A549 (cell line): ENCODE measurements at regions not wholly inside any gene's neighbourhood (a gene's known extent, or its start where the extent isn't known, plus 50 kb on each side); places are given as distances from the start of the nearest gene placed in this dataset.
"Not testable (repeated sequence)": the region's sequence is repeated elsewhere in the genome, so short reads cannot be mapped to it uniquely, and the experiment has no call there.

Experiments
- ATAC-seq, 2 experiments: fragments of 200-7000 bp in 1 of 2; fragments of >200 bp in 1 of 2; cut with Nextera tagmentation in 1 of 2; cut with Tn5 transposase in 1 of 2; 3 replicates each; pipeline versions ENCODE4 v1.8.0 to v1.9.1; 2018 to 2020; ENCODE audit warnings: mild to moderate bottlenecking in 1 of 2, moderate library complexity in 1 of 2
- CTCF ChIA-PET: fragments of 300-600 bp; sonication (Branson Sonifier 250); formaldehyde crosslinking; extraction: SDS; loops from one replicate; lab custom pipeline; 2021; ENCODE audit warnings: antibody characterized with exemption, inconsistent platforms; lab: Yijun Ruan, JAX
- POLR2A ChIA-PET: fragments of 350-600 bp; formaldehyde crosslinking; extraction: SDS; loops from one replicate; lab custom pipeline; 2021; ENCODE audit warnings: antibody characterized with exemption, inconsistent platforms; lab: Yijun Ruan, JAX
- DNase-seq, 2 experiments: peaks; one replicate each; pipeline versions ENCODE4 v3.0.0 to v3.0.0-alpha.2; 2011 to 2016; ENCODE audit warnings: low read depth in 1 of 2, low spot score in 1 of 2
- FAIRE-seq: peaks from 2 replicates; lab custom pipeline; 2011; peaks lifted over from hg19 to GRCh38; lab: Jason Lieb, UNC
- H3K27ac ChIP-seq, 2 experiments: fragments of >200 bp; sonication (Bioruptor Twin); formaldehyde crosslinking; 3 replicates each; pipeline ENCODE4 v1.5.1; 2016 to 2017
- H3K4me1 ChIP-seq: fragments of >200 bp; sonication (Bioruptor Twin); formaldehyde crosslinking; 3 replicates; pipeline ENCODE4 v1.6.1; 2016
- H3K4me2 ChIP-seq: fragments of >200 bp; sonication (Bioruptor Twin); formaldehyde crosslinking; 3 replicates; pipeline ENCODE4 v1.6.1; 2016
- H3K4me3 ChIP-seq: fragments of >200 bp; sonication (Bioruptor Twin); formaldehyde crosslinking; 3 replicates; pipeline ENCODE4 v1.5.1; 2016
- H3K9me3 ChIP-seq: fragments of >200 bp; sonication (Bioruptor Twin); formaldehyde crosslinking; 3 replicates; pipeline ENCODE4 v1.6.1; 2016
- ATOH8 ChIP-seq: fragments of 250-450 bp; sonication (Bioruptor Pico); IDR thresholded peaks from 2 replicates; pipeline ENCODE4 v1.5.0; 2020; ENCODE audit warnings: low read depth, mild to moderate bottlenecking, moderate library complexity
- CTCF ChIP-seq: fragments of >200 bp; sonication (Bioruptor Twin); formaldehyde crosslinking; IDR thresholded peaks from 3 replicates; pipeline ENCODE4 v1.5.1; 2016
- E2F6 ChIP-seq: IDR thresholded peaks from 2 replicates; pipeline ENCODE4 v1.6.1; 2012; ENCODE audit warnings: low read depth, borderline replicate concordance
- EHF ChIP-seq: fragments of 250-450 bp; sonication (Bioruptor Pico); IDR thresholded peaks from 2 replicates; pipeline ENCODE4 v1.5.0; 2020; ENCODE audit warnings: mild to moderate bottlenecking
- EHMT2 ChIP-seq: fragments of 200-600 bp; sonication (generic); IDR thresholded peaks from 2 replicates; pipeline ENCODE4 v1.6.1; 2016; ENCODE audit warnings: antibody characterized with exemption, low read depth, mild to moderate bottlenecking, moderate library complexity
- ELK1 ChIP-seq: fragments of 150-350 bp; IDR thresholded peaks from 2 replicates; pipeline ENCODE4 v1.6.1; 2014; ENCODE audit warnings: low read depth, mild to moderate bottlenecking, low read length
- FOSB ChIP-seq: fragments of 250-450 bp; sonication (Bioruptor Pico); IDR thresholded peaks from 2 replicates; pipeline ENCODE4 v1.5.0; 2020; ENCODE audit warnings: mild to moderate bottlenecking, moderate library complexity
- FOSL2 ChIP-seq, 2 experiments: fragments of 450-650 bp in 1 of 2; fragments of >200 bp in 1 of 2; sonication (Bioruptor Twin) in 1 of 2; formaldehyde crosslinking; IDR thresholded peaks; 2 replicates each; pipeline versions ENCODE4 v1.5.0 to v1.6.1; 2016 to 2020; ENCODE audit warnings: mild to moderate bottlenecking in 1 of 2, moderate library complexity in 1 of 2
- FOXS1 ChIP-seq: fragments of 250-450 bp; sonication (Bioruptor Pico); IDR thresholded peaks from 2 replicates; pipeline ENCODE4 v1.5.0; 2020; ENCODE audit warnings: mild to moderate bottlenecking, moderate library complexity
- GATA3 ChIP-seq: IDR thresholded peaks from 2 replicates; pipeline ENCODE4 v1.6.1; 2012; ENCODE audit warnings: borderline replicate concordance
- HDAC2 ChIP-seq: fragments of 200-600 bp; sonication (generic); IDR thresholded peaks from 2 replicates; pipeline ENCODE4 v1.6.1; 2016
- HES2 ChIP-seq: fragments of >200 bp; sonication (Bioruptor Twin); formaldehyde crosslinking; IDR thresholded peaks from 2 replicates; pipeline ENCODE4 v1.6.1; 2016
- HMGXB4 ChIP-seq: fragments of 250-450 bp; sonication (Bioruptor Pico); IDR thresholded peaks from 2 replicates; pipeline ENCODE4 v1.5.0; 2021; ENCODE audit warnings: mild to moderate bottlenecking, moderate library complexity, borderline replicate concordance
- HOXA7 ChIP-seq: fragments of 250-450 bp; sonication (Bioruptor Pico); IDR thresholded peaks from 2 replicates; pipeline ENCODE4 v1.5.0; 2020; ENCODE audit warnings: mild to moderate bottlenecking, moderate library complexity
- HOXB13 ChIP-seq: fragments of 250-450 bp; sonication (Bioruptor Pico); IDR thresholded peaks from 2 replicates; pipeline ENCODE4 v1.5.0; 2020; ENCODE audit warnings: low read depth, mild to moderate bottlenecking, moderate library complexity
- KDM1A ChIP-seq: fragments of 200-600 bp; sonication (generic); IDR thresholded peaks from 2 replicates; pipeline ENCODE4 v1.6.1; 2016; ENCODE audit warnings: low read depth, mild to moderate bottlenecking
- MAFK ChIP-seq: fragments of 450-650 bp; IDR thresholded peaks from 2 replicates; pipeline ENCODE4 v1.6.1; 2014; ENCODE audit not compliant: partially characterized antibody
- MYC ChIP-seq: IDR thresholded peaks from 2 replicates; pipeline ENCODE4 v1.6.1; 2012; ENCODE audit warnings: mild to moderate bottlenecking, inconsistent platforms, low read length, improper control_type of control experiment, borderline replicate concordance
- NFE2L2 ChIP-seq: fragments of 150-350 bp; conservative IDR thresholded peaks from 2 replicates; pipeline ENCODE4 v1.6.1; 2014; ENCODE audit warnings: low read length
- PBX3 ChIP-seq: IDR thresholded peaks from 2 replicates; pipeline ENCODE4 v1.6.1; 2012
- RARB ChIP-seq: fragments of 250-450 bp; sonication (Bioruptor Pico); IDR thresholded peaks from 2 replicates; pipeline ENCODE4 v1.8.0; 2021; ENCODE audit warnings: mild to moderate bottlenecking, moderate library complexity
- RCOR1 ChIP-seq: fragments of 150-350 bp; IDR thresholded peaks from 2 replicates; pipeline ENCODE4 v1.6.1; 2014; ENCODE audit warnings: antibody characterized with exemption, low read length, low read depth
- RFX5 ChIP-seq: fragments of 450-650 bp; IDR thresholded peaks from 2 replicates; pipeline ENCODE4 v1.7.1; 2014; ENCODE audit warnings: antibody characterized with exemption, mild to moderate bottlenecking, moderate library complexity
- SREBF2 ChIP-seq: fragments of 450-650 bp; IDR thresholded peaks from 2 replicates; pipeline ENCODE4 v1.6.1; 2014; ENCODE audit warnings: mild to moderate bottlenecking, moderate library complexity
- ZFP36 ChIP-seq: fragments of 450-650 bp; IDR thresholded peaks from 2 replicates; pipeline ENCODE4 v1.6.1; 2014; ENCODE audit warnings: borderline replicate concordance; ENCODE audit not compliant: partially characterized antibody
- ZNF302 ChIP-seq: fragments of 250-450 bp; sonication (Bioruptor Pico); IDR thresholded peaks from 2 replicates; pipeline ENCODE4 v1.9.0; 2021; ENCODE audit warnings: inconsistent platforms, mild to moderate bottlenecking, moderate library complexity
- WGBS: methylation state at CpG from one replicate; pipeline ENCODE4 v1.1.6; 2017; ENCODE audit errors: missing lambda C conversion rate; 5-methylcytosine and 5-hydroxymethylcytosine counted together

GRCh38 chr2:126145752-126146151, 510.2 kb upstream of the GYPC start:
- no peak overlapping the region for H3K4me2 ChIP-seq
- no peak overlapping the region for H3K27ac ChIP-seq
- H3K4me3 ChIP-seq: no peak overlapping the region
- POLR2A ChIA-PET: no interaction called here
- no peaks in the 10 kb centered on the region for H3K9me3 ChIP-seq
- no peaks in the 10 kb centered on the region for H3K4me1 ChIP-seq
- DNase-seq (no peak), FAIRE-seq (no peak), ATAC-seq (no peak)
- CTCF ChIA-PET: no interaction called here
- TF ChIP-seq PBX3 (no peak), KDM1A (no peak), HOXB13 (CRISPR knock-in tag) (no peak), FOSB (no peak), SREBF2 (no peak), HOXA7 (CRISPR knock-in tag) (no peak), CTCF (no peak), ELK1 (no peak), EHF (CRISPR knock-in tag) (no peak), HES2 (no peak), ZNF302 (no peak)
- 0% methylated on average over 1 of the region's 1 CpG for WGBS

GRCh38 chr2:126154256-126154785, 501.6 kb upstream of the GYPC start:
- H3K4me3 ChIP-seq: no peak overlapping the region
- FAIRE-seq (no peak), ATAC-seq (no peak), DNase-seq (no peak)
- TF ChIP-seq HDAC2 (no peak), FOXS1 (CRISPR knock-in tag) (no peak), RFX5 (no peak), GATA3 (no peak), KDM1A (no peak), SREBF2 (no peak), RARB (CRISPR knock-in tag) (no peak), NFE2L2 (no peak), E2F6 (no peak), FOSL2 (IDR thresholded peaks at IDR 0.05) (no peak), FOSL2 (CRISPR knock-in tag; IDR thresholded peaks at IDR 0.05) (no peak), ATOH8 (CRISPR knock-in tag) (no peak), RCOR1 (no peak), ZFP36 (no peak), FOSB (no peak), EHMT2 (no peak), EHF (CRISPR knock-in tag) (no peak), MYC (no peak), HMGXB4 (CRISPR knock-in tag) (no peak), HES2 (no peak), MAFK (no peak)
- H3K9me3 ChIP-seq: no peaks in the 10 kb centered on the region; the same call in 2 of the 3 replicates
- H3K27ac ChIP-seq: no peak overlapping the region
- no peaks in the 10 kb centered on the region for H3K4me1 ChIP-seq
- POLR2A ChIA-PET: no interaction called here
- no peak overlapping the region for H3K4me2 ChIP-seq
- CTCF ChIA-PET: no interaction called here
- 5% methylated on average over 1 of the region's 1 CpG for WGBS

GRCh38 chr2:126160950-126161349, 495.0 kb upstream of the GYPC start:
- ATAC-seq, H3K4me3 ChIP-seq, H3K4me2 ChIP-seq, FAIRE-seq, H3K27ac ChIP-seq, POLR2A ChIA-PET, H3K9me3 ChIP-seq, CTCF ChIA-PET, H3K4me1 ChIP-seq, DNase-seq: not testable (repeated sequence)
- 25% methylated on average over 4 of the region's 4 CpGs for WGBS
